Retinal pigment epithelial cell (primary cell): ENCODE measurements at regions not wholly inside any gene's neighbourhood (a gene's known extent, or its start where the extent isn't known, plus 50 kb on each side); places are given as distances from the start of the nearest gene placed in this dataset.

Experiments used
- DNase-seq: peaks from one replicate; pipeline ENCODE4 v3.0.0-alpha.2; 2010; ENCODE audit warnings: low read depth
- H3K4me3 ChIP-seq: 2 replicates; pipeline ENCODE4 v1.5.1; 2011; ENCODE audit warnings: mild to moderate bottlenecking, low read length, control low read depth, moderate library complexity
- TF ChIP-seq, protein P1 (sequence below): conservative IDR thresholded peaks from 2 replicates; pipeline ENCODE4 v1.5.1; 2011; ENCODE audit warnings: low read depth, low read length, control low read depth, inconsistent platforms

DNA sequence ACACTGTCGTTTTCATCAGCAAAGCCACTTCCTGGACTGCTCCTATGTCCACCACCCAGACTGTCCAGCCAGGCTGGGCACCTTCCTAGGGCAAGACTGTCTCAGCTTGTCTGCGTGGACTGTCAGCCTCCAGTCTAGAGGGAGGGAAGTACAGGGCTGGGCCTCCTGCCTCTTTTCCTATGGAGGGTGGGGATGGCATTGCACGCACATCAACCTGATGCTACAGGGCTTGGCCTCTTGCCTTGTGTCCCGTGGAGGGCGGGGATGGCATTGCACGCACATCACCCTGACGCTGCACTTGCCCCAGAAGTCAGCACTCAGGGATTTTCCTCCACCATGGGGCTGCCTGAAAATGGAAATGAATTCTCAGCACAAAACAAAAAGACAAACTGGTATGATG is 304.2 kb upstream of the CDH4 start:
- DNase-seq = no peak
- TF ChIP-seq, protein P1, sequence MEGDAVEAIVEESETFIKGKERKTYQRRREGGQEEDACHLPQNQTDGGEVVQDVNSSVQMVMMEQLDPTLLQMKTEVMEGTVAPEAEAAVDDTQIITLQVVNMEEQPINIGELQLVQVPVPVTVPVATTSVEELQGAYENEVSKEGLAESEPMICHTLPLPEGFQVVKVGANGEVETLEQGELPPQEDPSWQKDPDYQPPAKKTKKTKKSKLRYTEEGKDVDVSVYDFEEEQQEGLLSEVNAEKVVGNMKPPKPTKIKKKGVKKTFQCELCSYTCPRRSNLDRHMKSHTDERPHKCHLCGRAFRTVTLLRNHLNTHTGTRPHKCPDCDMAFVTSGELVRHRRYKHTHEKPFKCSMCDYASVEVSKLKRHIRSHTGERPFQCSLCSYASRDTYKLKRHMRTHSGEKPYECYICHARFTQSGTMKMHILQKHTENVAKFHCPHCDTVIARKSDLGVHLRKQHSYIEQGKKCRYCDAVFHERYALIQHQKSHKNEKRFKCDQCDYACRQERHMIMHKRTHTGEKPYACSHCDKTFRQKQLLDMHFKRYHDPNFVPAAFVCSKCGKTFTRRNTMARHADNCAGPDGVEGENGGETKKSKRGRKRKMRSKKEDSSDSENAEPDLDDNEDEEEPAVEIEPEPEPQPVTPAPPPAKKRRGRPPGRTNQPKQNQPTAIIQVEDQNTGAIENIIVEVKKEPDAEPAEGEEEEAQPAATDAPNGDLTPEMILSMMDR = no peak
- H3K4me3 ChIP-seq = no peak overlapping the region

GRCh38 chr20:60948224-60948623 is 303.8 kb upstream of the CDH4 start:
- no peak overlapping the region for H3K4me3 ChIP-seq
- TF ChIP-seq, protein P1 = no peak
- no peak for DNase-seq

- no peak for DNase-seq
- TF ChIP-seq, protein P1 = no peak
- H3K4me3 ChIP-seq = no peak overlapping the region
Measured at GRCh38 chr20:60950561-60950960, 301.5 kb upstream of the CDH4 start.

DNA sequence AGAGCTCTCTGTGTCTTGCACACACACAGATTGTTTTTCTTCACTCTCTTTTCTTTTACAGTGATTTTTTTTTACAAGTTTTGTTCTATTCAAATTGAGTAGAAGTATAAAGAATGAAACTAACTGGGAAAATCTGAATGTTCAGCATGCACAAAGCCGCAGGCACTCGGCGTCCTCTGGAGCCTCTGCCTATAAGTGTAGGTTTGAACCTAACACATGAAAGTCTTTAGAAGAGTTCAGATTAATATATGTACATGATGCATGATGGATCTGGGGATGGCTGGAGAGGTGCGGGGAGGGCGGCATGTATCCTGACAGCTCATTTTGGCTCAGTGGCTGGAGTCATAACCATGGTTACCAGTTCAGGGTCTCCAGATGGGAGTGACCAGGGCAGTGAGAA is 301.1 kb upstream of the CDH4 start:
- DNase-seq = no peak
- H3K4me3 ChIP-seq = no peak overlapping the region
- TF ChIP-seq, protein P1 = no peak

DNA sequence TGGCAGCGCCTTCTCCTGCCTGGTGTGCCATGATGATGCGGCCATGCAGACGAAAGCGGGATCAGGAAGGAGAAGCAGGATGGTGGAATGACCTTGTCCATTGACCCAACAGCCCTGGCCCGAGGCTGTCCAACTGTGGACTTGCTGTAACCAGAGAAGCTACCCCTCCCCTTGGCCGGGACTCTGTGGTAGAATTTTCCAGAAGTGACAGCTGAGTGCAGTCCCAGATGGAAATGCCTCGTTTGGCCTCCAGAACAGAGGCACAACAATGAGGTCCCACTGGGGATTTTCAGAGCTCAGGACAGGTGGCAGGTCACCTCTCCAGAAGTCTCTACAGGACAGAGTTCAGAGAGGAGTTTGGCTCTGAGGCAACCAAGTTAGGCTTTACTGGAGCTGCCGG is 299.2 kb upstream of the CDH4 start:
- no peak for DNase-seq
- TF ChIP-seq, protein P1 = no peak
- no peak overlapping the region for H3K4me3 ChIP-seq

- no peak overlapping the region for H3K4me3 ChIP-seq
- TF ChIP-seq, protein P1 = no peak
- DNase-seq = no peak
Measured at GRCh38 chr20:60953321-60953720, 298.7 kb upstream of the CDH4 start.

- no peak for DNase-seq
- TF ChIP-seq, protein P1 = no peak
- no peak overlapping the region for H3K4me3 ChIP-seq
Measured at GRCh38 chr20:60955706-60956105, 296.4 kb upstream of the CDH4 start.
